ENCODE measurements at regions not wholly inside any gene's neighbourhood (a gene's known extent, or its start where the extent isn't known, plus 50 kb on each side); places are given as distances from the start of the nearest gene placed in this dataset.
"Not testable (repeated sequence)": the region's sequence is repeated elsewhere in the genome, so short reads cannot be mapped to it uniquely, and the experiment has no call there.

GRCh38 chr18:43847164-43848091 is 570.1 kb upstream of the SYT4 start (continued):
- TF ChIP-seq TSHZ2 (CRISPR knock-in tag; IDR thresholded peaks at IDR 0.05): no peak
- no peak for TF ChIP-seq ARNTL (CRISPR knock-in tag; IDR thresholded peaks at IDR 0.05; ENCODE audit: borderline replicate concordance, low read depth)
- no peak for TF ChIP-seq CREB5 (CRISPR knock-in tag; IDR thresholded peaks at IDR 0.05; ENCODE audit: low read depth)

GRCh38 chr18:43849831-43850230 is 572.5 kb upstream of the SYT4 start:
- ATAC-seq: not testable (repeated sequence)

GRCh38 chr18:43855376-43855775 is 578.1 kb upstream of the SYT4 start:
- TF ChIP-seq ZNF70 (CRISPR knock-in tag; IDR thresholded peaks at IDR 0.05) (no peak), OSR1 (CRISPR knock-in tag; IDR thresholded peaks at IDR 0.05) (no peak), ZFP3 (CRISPR knock-in tag; IDR thresholded peaks at IDR 0.05) (no peak), SNAI2 (CRISPR knock-in tag; IDR thresholded peaks at IDR 0.05) (no peak), ISL1 (CRISPR knock-in tag; IDR thresholded peaks at IDR 0.05) (no peak), ZC3H10 (CRISPR knock-in tag; IDR thresholded peaks at IDR 0.05) (no peak), PPARA (CRISPR knock-in tag; IDR thresholded peaks at IDR 0.05; ENCODE audit: borderline replicate concordance) (no peak), TOX (CRISPR knock-in tag; IDR thresholded peaks at IDR 0.05; ENCODE audit: borderline replicate concordance) (no peak), PATZ1 (CRISPR knock-in tag; IDR thresholded peaks at IDR 0.05; ENCODE audit: borderline replicate concordance) (no peak)
- ATAC-seq: no peak

GRCh38 chr18:43863180-43863579 is 585.9 kb upstream of the SYT4 start:
- no peak for ATAC-seq
- TF ChIP-seq ZNF8 (CRISPR knock-in tag; IDR thresholded peaks at IDR 0.05) (no peak), TOX (CRISPR knock-in tag; IDR thresholded peaks at IDR 0.05; ENCODE audit: borderline replicate concordance) (no peak), PATZ1 (CRISPR knock-in tag; IDR thresholded peaks at IDR 0.05; ENCODE audit: borderline replicate concordance) (no peak), ZNF565 (CRISPR knock-in tag; conservative IDR thresholded peaks at IDR 0.05; ENCODE audit: low read depth) (no peak), POU6F1 (CRISPR knock-in tag; IDR thresholded peaks at IDR 0.05; ENCODE audit: borderline replicate concordance, low read depth) (no peak), RARB (CRISPR knock-in tag; IDR thresholded peaks at IDR 0.05) (no peak), BACH2 (CRISPR knock-in tag; IDR thresholded peaks at IDR 0.05; ENCODE audit: borderline replicate concordance) (no peak), TSHZ2 (CRISPR knock-in tag; IDR thresholded peaks at IDR 0.05) (no peak), CREB5 (CRISPR knock-in tag; IDR thresholded peaks at IDR 0.05; ENCODE audit: low read depth) (no peak), ZFP30 (CRISPR knock-in tag; IDR thresholded peaks at IDR 0.05) (no peak)

Data from SK-N-SH treated with all-trans-retinoic acid at 6 μM for 48 hours (cell line).